ENCODE measurements at regions not wholly inside any gene's neighbourhood (a gene's known extent, or its start where the extent isn't known, plus 50 kb on each side); places are given as distances from the start of the nearest gene placed in this dataset.

GRCh38 chr7:85454904-85455303, 268.0 kb upstream of the SEMA3D start:
- Histone ChIP-seq H3K27me3 (replicated peaks in 1 of 4; ENCODE audit: control insufficient read depth in 3 of 4, extremely low read depth in 1 of 4, insufficient read depth in 3 of 4, low read length in 3 of 4) (no peaks in the 10 kb centered on the region), H4K20me1 (replicated peaks in 1 of 2; ENCODE audit: control insufficient read depth in 1 of 2, insufficient read depth in 2 of 2, low read length in 2 of 2) (no peaks in the 10 kb centered on the region), H3K79me2 (ENCODE audit: control insufficient read depth in 1 of 2, insufficient read depth in 2 of 2, low read length in 2 of 2) (no peaks in the 10 kb centered on the region), H2BK15ac (ENCODE audit: low read length) (no peak overlapping the region), H3K27ac (ENCODE audit: low read depth, low read length) (no peak overlapping the region), H4K8ac (ENCODE audit: extremely low read depth, insufficient read depth, low read length) (no peak overlapping the region), H3K4me3 (ENCODE audit: extremely low read depth in 1 of 4, insufficient read depth in 2 of 4, low read depth in 3 of 4, low read length in 4 of 4) (no peak overlapping the region), H2BK20ac (ENCODE audit: low read length) (no peak overlapping the region), H3K18ac (ENCODE audit: extremely low read depth, low read length) (no peak overlapping the region), H2BK120ac (replicated peaks; ENCODE audit: low read depth, low read length) (no peak overlapping the region), H2BK5ac (ENCODE audit: low read depth, low read length) (no peak overlapping the region), H3K14ac (ENCODE audit: insufficient read length) (no peak overlapping the region), H2BK12ac (ENCODE audit: low read depth, low read length) (no peak overlapping the region), H3K79me1 (ENCODE audit: low read depth, low read length) (no peaks in the 10 kb centered on the region), H3K9ac (replicated peaks in 1 of 4; ENCODE audit: extremely low read depth in 1 of 4, low read depth in 3 of 4, low read length in 3 of 4) (no peak overlapping the region), H4K5ac (ENCODE audit: insufficient read length, low read depth, low read length) (no peak overlapping the region), H3K4me2 (ENCODE audit: insufficient read depth in 1 of 2, low read depth in 2 of 2, low read length in 2 of 2) (no peak overlapping the region), H3K23me2 (ENCODE audit: low read depth, low read length) (no peaks in the 10 kb centered on the region), H2AFZ (ENCODE audit: low read length) (no peak overlapping the region), H3K4me1 (replicated peaks in 1 of 4; ENCODE audit: control insufficient read depth in 3 of 4, insufficient read depth in 4 of 4, low read length in 3 of 4) (no peaks in the 10 kb centered on the region), H3K9me3 (ENCODE audit: insufficient read depth in 2 of 2, low read depth in 1 of 2, low read length in 1 of 2) (no peaks in the 10 kb centered on the region), H3K23ac (ENCODE audit: insufficient read length) (no peak overlapping the region), H3K36me3 (ENCODE audit: control insufficient read depth in 2 of 4, insufficient read depth in 4 of 4, low read length in 3 of 4) (no peaks in the 10 kb centered on the region), H3K56ac (replicated peaks; ENCODE audit: insufficient read length, low read depth, low read length) (no peak overlapping the region), H3K4ac (replicated peaks; ENCODE audit: insufficient read length, low read depth, low read length) (no peak overlapping the region), H4K91ac (replicated peaks; ENCODE audit: insufficient read length, low read length) (no peak overlapping the region), H2AK5ac (ENCODE audit: low read depth, low read length) (no peak overlapping the region)
- ChIA-PET CTCF (ENCODE audit: partially characterized antibody) (interaction anchor here (1.1 kb wide), 1 partner anchor 10 kb away, joined by 4 read pairs; no protein-coding TSS in a partner anchor), POLR2A (ENCODE audit: partially characterized antibody) (no interaction called here)
- FAIRE-seq (no peak), DNase-seq (ENCODE audit: low read depth in 1 of 2, low spot score in 2 of 2) (no peak)
- TF ChIP-seq SIX5 (IDR thresholded peaks at IDR 0.05; ENCODE audit: low read depth, low read length) = no peak
- TF ChIP-seq RBBP5 (IDR thresholded peaks at IDR 0.05; ENCODE audit: borderline replicate concordance, low read depth, low read length) = no peak
- no peak for TF ChIP-seq ATF2 (IDR thresholded peaks at IDR 0.05; ENCODE audit: low read length)
- TF ChIP-seq RXRA (IDR thresholded peaks at IDR 0.05; ENCODE audit: insufficient read depth, low read depth, low read length) = no peak
- TF ChIP-seq CTCF (IDR thresholded peaks at IDR 0.05; ENCODE audit: control extremely low read depth in 1 of 3, insufficient read depth in 1 of 3, low read depth in 1 of 3, low read length in 3 of 3) = no peak
- TF ChIP-seq EGR1 (IDR thresholded peaks at IDR 0.05; ENCODE audit: borderline replicate concordance, low read depth, low read length) = no peak
- no peak for TF ChIP-seq CREB1 (IDR thresholded peaks at IDR 0.05)
- TF ChIP-seq POLR2A (IDR thresholded peaks at IDR 0.05; ENCODE audit: control extremely low read depth in 1 of 2, low read depth in 2 of 2, low read length in 2 of 2) = no peak
- TF ChIP-seq MAFK (IDR thresholded peaks at IDR 0.05; ENCODE audit: low read depth, low read length) = no peak
- TF ChIP-seq E2F6 (IDR thresholded peaks at IDR 0.05) = no peak
- TF ChIP-seq GABPA (IDR thresholded peaks at IDR 0.05; ENCODE audit: borderline replicate concordance, insufficient read depth, low read length) = no peak
- no peak for TF ChIP-seq ZNF274 (IDR thresholded peaks at IDR 0.05; ENCODE audit: borderline replicate concordance, extremely low read depth, low read length)

Data from H1 (cell line).